GM12865 (cell line): ENCODE measurements at regions not wholly inside any gene's neighbourhood (a gene's known extent, or its start where the extent isn't known, plus 50 kb on each side); places are given as distances from the start of the nearest gene placed in this dataset.
"Not testable (repeated sequence)": the region's sequence is repeated elsewhere in the genome, so short reads cannot be mapped to it uniquely, and the experiment has no call there.

ENCODE experiments used
- DNase-seq: peaks from one replicate; pipeline ENCODE4 v3.0.0; 2010; ENCODE audit warnings: low read depth
- H3K4me3 ChIP-seq: 2 replicates; pipeline ENCODE4 v1.5.1; 2011; ENCODE audit warnings: mild to moderate bottlenecking, low read depth, low read length, control low read depth
- CTCF ChIP-seq: IDR thresholded peaks from 2 replicates; pipeline ENCODE4 v1.5.1; 2011; ENCODE audit warnings: low read length, control low read depth, low read depth, inconsistent platforms; ENCODE audit not compliant: insufficient read depth; ENCODE audit errors: missing control alignments

- peak; percentile 61 for TF ChIP-seq CTCF
- peak; percentile 55 for DNase-seq
- H3K4me3 ChIP-seq: no peak overlapping the region
Observed at GRCh38 chr11:56841210-56841810, 92.8 kb upstream of the OR9G4 start.

- not testable (repeated sequence) for DNase-seq, H3K4me3 ChIP-seq
Observed at GRCh38 chr11:56827357-56827756, 78.9 kb upstream of the OR9G4 start.

GRCh38 chr11:56819916-56820315 is 71.4 kb upstream of the OR9G4 start:
- H3K4me3 ChIP-seq: no peak overlapping the region
- TF ChIP-seq CTCF: no peak
- no peak for DNase-seq

- no peak for DNase-seq
- TF ChIP-seq CTCF: no peak
- no peak overlapping the region for H3K4me3 ChIP-seq
Observed at GRCh38 chr11:56817661-56818060, 69.2 kb upstream of the OR9G4 start.

GRCh38 chr11:56816259-56816658 is 67.8 kb upstream of the OR9G4 start:
- H3K4me3 ChIP-seq: no peak overlapping the region
- DNase-seq: no peak
- TF ChIP-seq CTCF: no peak

- no peak overlapping the region for H3K4me3 ChIP-seq
- no peak for TF ChIP-seq CTCF
- DNase-seq: no peak
Observed at GRCh38 chr11:56808326-56808725, 59.8 kb upstream of the OR9G4 start.

GRCh38 chr11:56799691-56800210 is 51.3 kb upstream of the OR9G4 start:
- H3K4me3 ChIP-seq: no peak overlapping the region
- no peak for DNase-seq
- TF ChIP-seq CTCF: no peak
